ENCODE measurements at regions not wholly inside any gene's neighbourhood (a gene's known extent, or its start where the extent isn't known, plus 50 kb on each side); places are given as distances from the start of the nearest gene placed in this dataset.

DNA sequence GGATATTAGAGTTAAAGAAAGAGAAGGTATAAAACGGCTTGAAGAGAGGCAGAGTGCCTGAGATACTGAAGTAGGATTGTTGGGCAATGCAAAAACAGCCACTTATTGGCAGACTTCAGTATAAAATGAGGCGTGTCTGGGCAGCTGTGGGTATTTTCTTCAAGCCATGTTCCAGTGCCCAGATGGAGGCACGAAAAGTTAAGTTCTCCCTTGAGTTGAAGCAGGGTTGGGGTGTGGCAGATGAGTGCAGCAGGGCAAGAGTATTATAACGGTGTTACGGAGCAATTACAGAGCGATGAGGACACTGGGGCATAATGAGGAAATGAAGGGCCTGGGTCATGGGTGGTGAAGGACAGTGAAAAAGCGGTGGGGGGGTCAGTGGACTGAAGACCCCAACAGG lies 73.7 kb upstream of the CREB3L1 start:
- no peak for TF ChIP-seq CTCF (conservative IDR thresholded peaks at IDR 0.05; ENCODE audit: low read depth, low read length)
- TF ChIP-seq EZH2 (IDR thresholded peaks at IDR 0.05; ENCODE audit: borderline replicate concordance, low read depth, low read length, poor library complexity, severe bottlenecking) = no peak

All from A673 (cell line).